ENCODE measurements at regions not wholly inside any gene's neighbourhood (a gene's known extent, or its start where the extent isn't known, plus 50 kb on each side); places are given as distances from the start of the nearest gene placed in this dataset.
"Not testable (repeated sequence)": the region's sequence is repeated elsewhere in the genome, so short reads cannot be mapped to it uniquely, and the experiment has no call there.

GRCh38 chrX:23458957-23459356, 124.3 kb downstream of the PTCHD1 start:
- DNase-seq = not testable (repeated sequence)

- no peak for DNase-seq
Measured at GRCh38 chrX:23465105-23465791, 130.6 kb downstream of the PTCHD1 start.

- DNase-seq = no peak
Measured at GRCh38 chrX:23465985-23466384, 131.3 kb downstream of the PTCHD1 start.

GRCh38 chrX:23478056-23478455, 143.4 kb downstream of the PTCHD1 start:
- DNase-seq = no peak

GRCh38 chrX:23478561-23478960, 143.9 kb downstream of the PTCHD1 start:
- DNase-seq = no peak

GRCh38 chrX:23482561-23482960, 147.9 kb downstream of the PTCHD1 start:
- DNase-seq = no peak

GRCh38 chrX:23483396-23483795, 148.7 kb downstream of the PTCHD1 start:
- DNase-seq = peak; percentile 22

GRCh38 chrX:23493941-23494374, 159.3 kb downstream of the PTCHD1 start:
- DNase-seq = no peak

GRCh38 chrX:23494741-23495140, 160.1 kb downstream of the PTCHD1 start:
- DNase-seq = no peak

GRCh38 chrX:23497919-23498318, 163.3 kb downstream of the PTCHD1 start:
- no peak for DNase-seq

- DNase-seq = no peak
Measured at GRCh38 chrX:23501974-23502373, 165.3 kb upstream of the PRDX4 start.

GRCh38 chrX:23503835-23504539, 163.3 kb upstream of the PRDX4 start:
- DNase-seq = peak; percentile 83

- DNase-seq = no peak
Measured at GRCh38 chrX:23504540-23504884, 162.8 kb upstream of the PRDX4 start.

- DNase-seq = no peak
Measured at GRCh38 chrX:23504895-23505294, 162.4 kb upstream of the PRDX4 start.

- no peak for DNase-seq
Measured at GRCh38 chrX:23505531-23506303, 161.6 kb upstream of the PRDX4 start.

GRCh38 chrX:23509256-23509655, 158.0 kb upstream of the PRDX4 start:
- DNase-seq = no peak

- DNase-seq = no peak
Measured at GRCh38 chrX:23511793-23512192, 155.5 kb upstream of the PRDX4 start.

GRCh38 chrX:23513121-23513520, 154.2 kb upstream of the PRDX4 start:
- DNase-seq = no peak

GRCh38 chrX:23514082-23514481, 153.2 kb upstream of the PRDX4 start:
- DNase-seq = no peak

GRCh38 chrX:23515028-23515427, 152.3 kb upstream of the PRDX4 start:
- DNase-seq = no peak

- DNase-seq = not testable (repeated sequence)
Measured at GRCh38 chrX:23523026-23523657, 144.2 kb upstream of the PRDX4 start.

GRCh38 chrX:23524467-23524866, 142.8 kb upstream of the PRDX4 start:
- DNase-seq = no peak

GRCh38 chrX:23525531-23525930, 141.8 kb upstream of the PRDX4 start:
- no peak for DNase-seq

All from tongue (tissue), 1 donor.